HG03565 (cell line): ENCODE measurements at regions not wholly inside any gene's neighbourhood (a gene's known extent, or its start where the extent isn't known, plus 50 kb on each side); places are given as distances from the start of the nearest gene placed in this dataset.

ENCODE experiments used
- ATAC-seq: cut with Tn5 transposase; IDR thresholded peaks from one replicate; pipeline ENCODE4 v1.9.1; 2021; ENCODE audit warnings: mild to moderate bottlenecking, moderate library complexity; ENCODE audit not compliant: unreplicated experiment

- no peak for ATAC-seq
Measured at GRCh38 chr2:106628377-106628776, 141.2 kb downstream of the CD8B2 start.

- no peak for ATAC-seq
Measured at GRCh38 chr2:106629981-106630380, 142.8 kb downstream of the CD8B2 start.

- ATAC-seq = no peak
Measured at GRCh38 chr2:106631281-106631680, 144.1 kb downstream of the CD8B2 start.

- ATAC-seq = no peak
Measured at GRCh38 chr2:106638043-106638442, 150.9 kb downstream of the CD8B2 start.

GRCh38 chr2:106638580-106638979 is 151.4 kb downstream of the CD8B2 start:
- no peak for ATAC-seq

- ATAC-seq = no peak
Measured at GRCh38 chr2:106642679-106643078, 155.5 kb downstream of the CD8B2 start.

GRCh38 chr2:106644623-106645022 is 157.5 kb downstream of the CD8B2 start:
- ATAC-seq = no peak

- no peak for ATAC-seq
Measured at GRCh38 chr2:106646605-106647004, 159.4 kb downstream of the CD8B2 start.

GRCh38 chr2:106649306-106649705 is 162.1 kb downstream of the CD8B2 start:
- ATAC-seq = no peak

- no peak for ATAC-seq
Measured at GRCh38 chr2:106653465-106653864, 166.3 kb downstream of the CD8B2 start.

GRCh38 chr2:106658616-106659015 is 171.5 kb downstream of the CD8B2 start:
- no peak for ATAC-seq

GRCh38 chr2:106664669-106665068 is 177.5 kb downstream of the CD8B2 start:
- peak; percentile 89 for ATAC-seq

- ATAC-seq = no peak
Measured at GRCh38 chr2:106667478-106668070, 180.4 kb downstream of the CD8B2 start.

GRCh38 chr2:106685180-106685897 is 198.2 kb downstream of the CD8B2 start:
- no peak for ATAC-seq

GRCh38 chr2:106686814-106687213 is 199.2 kb downstream of the ST6GAL2 start:
- ATAC-seq = no peak

GRCh38 chr2:106694964-106695470 is 190.9 kb downstream of the ST6GAL2 start:
- ATAC-seq = no peak

GRCh38 chr2:106695919-106696318 is 190.0 kb downstream of the ST6GAL2 start:
- no peak for ATAC-seq

- ATAC-seq = no peak
Measured at GRCh38 chr2:106700616-106701015, 185.4 kb downstream of the ST6GAL2 start.

- ATAC-seq = no peak
Measured at GRCh38 chr2:106701203-106702022, 184.6 kb downstream of the ST6GAL2 start.

GRCh38 chr2:106703161-106703560 is 182.8 kb downstream of the ST6GAL2 start:
- ATAC-seq = no peak

- no peak for ATAC-seq
Measured at GRCh38 chr2:106704798-106705197, 181.2 kb downstream of the ST6GAL2 start.

- no peak for ATAC-seq
Measured at GRCh38 chr2:106705877-106706276, 180.1 kb downstream of the ST6GAL2 start.
